COLO668 (cell line): ENCODE measurements at regions not wholly inside any gene's neighbourhood (a gene's known extent, or its start where the extent isn't known, plus 50 kb on each side); places are given as distances from the start of the nearest gene placed in this dataset.

Experiments
- DNase-seq: peaks from one replicate; lab custom pipeline; 2025; ENCODE audit not compliant: unreplicated experiment; lab: John Stamatoyannopoulos, UW

DNA sequence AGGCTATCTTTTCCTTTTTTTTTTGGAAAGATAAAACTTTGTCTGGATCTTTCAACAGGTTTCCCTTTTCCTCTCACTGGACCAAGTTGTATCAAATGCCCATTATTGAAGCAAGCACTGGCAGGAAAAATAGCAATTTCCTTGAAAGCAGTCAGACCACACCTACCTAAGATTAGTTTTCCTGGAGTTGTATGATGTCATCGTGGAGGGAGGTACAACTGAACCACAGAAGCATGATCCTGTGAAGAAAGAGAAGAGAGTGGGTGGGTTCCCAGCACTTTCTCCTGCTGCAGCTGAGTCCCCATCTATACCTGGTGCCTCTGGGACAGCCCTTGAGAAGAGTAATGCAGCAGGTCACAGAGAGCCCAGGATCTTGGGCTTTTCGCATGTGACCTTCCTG is 63.6 kb upstream of the ERCC4 start:
- no peak for DNase-seq

DNA sequence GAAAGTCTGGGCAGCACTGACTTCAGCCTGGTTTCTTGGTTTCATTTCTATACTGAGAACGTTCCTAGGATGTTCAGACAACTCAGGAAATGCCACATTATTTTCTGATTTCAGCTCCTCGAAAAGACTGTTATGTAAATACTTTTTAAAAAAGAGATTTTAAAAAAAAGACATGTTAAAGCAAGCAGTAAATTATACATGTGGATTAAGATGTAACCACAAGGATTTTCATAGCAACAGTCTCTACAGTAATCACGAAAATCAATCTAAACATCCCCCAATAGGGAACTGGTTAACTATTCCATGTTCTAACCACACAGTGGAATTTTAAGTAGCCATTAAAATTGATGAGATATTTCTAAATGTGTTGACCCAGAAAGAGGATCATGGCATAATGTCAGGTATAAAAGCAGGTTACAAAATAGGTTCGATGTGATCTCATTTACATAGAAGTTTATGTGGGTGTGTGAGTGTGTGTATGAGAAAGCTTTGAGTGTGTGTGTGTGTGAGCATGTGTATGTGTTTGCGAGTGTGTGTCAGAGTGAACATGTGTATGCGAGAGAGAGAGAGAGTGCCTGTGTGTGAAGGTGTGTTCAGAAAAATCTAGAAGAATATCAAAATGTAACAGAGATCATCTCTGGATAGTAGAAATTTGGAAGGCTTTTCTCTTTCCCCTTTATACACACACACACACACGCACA is 63.0 kb upstream of the ERCC4 start:
- no peak for DNase-seq

DNA sequence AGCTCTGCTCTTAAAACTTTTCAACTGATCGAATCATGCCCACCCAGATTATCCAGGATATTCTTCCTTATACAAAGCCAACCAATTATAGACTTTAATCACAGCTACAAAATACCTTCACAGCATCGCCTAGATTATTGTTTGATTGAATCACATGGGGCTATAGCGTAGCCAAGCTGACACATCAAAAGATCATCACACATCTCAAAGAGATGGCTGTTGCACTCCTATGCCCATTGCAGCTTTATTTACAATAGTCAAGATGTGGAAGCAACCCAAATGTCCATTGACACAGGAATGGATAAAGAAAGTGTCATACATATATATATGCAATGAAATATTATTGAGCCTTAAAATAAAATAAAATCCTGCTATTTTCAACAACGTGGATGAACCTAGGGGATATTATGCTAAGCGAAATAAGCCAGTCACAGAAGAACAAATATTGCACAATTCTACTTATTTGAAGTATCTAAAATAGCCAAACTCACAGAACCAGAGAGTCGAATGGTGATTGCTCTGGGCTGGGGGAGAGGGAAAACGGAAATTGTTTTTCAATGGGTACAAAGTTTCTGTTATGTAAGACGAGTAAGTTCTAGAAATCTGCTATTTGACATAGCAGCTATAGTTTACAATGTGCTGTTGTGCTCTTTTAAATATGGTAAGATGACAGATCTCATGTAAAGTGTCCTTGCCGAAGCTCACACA is 60.9 kb upstream of the ERCC4 start:
- no peak for DNase-seq

DNA sequence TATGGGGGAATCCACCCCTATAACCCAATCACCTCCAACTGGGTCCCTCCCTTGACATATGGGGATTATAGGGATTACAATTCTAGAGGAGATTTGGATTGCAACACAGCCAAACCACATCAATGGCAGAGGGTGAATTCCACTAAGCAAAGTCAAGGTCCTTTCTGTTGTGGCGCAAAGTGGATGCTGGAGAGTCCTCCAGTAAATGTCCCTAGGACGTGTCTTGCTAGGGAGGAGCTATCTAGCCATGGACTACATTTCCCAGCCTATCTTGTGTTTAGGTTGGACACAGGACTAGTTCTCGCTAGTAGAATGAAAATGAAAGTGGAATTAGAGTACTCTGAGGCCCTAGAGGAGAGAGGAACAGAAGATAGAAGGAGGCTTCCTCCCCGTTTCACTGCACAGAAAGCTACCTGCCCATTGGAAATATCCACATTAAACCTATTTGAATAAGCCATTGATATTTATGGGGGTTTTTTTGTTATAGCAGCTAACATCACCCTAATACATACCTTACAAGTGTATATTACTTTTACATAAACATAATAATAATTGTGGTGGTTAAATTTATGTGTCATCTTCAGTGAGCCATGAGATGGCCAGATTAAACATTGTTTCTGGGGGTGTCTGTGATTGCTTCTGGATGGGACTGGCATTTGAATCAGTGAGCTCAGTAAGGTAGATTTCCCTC is 56.7 kb upstream of the ERCC4 start:
- no peak for DNase-seq

DNA sequence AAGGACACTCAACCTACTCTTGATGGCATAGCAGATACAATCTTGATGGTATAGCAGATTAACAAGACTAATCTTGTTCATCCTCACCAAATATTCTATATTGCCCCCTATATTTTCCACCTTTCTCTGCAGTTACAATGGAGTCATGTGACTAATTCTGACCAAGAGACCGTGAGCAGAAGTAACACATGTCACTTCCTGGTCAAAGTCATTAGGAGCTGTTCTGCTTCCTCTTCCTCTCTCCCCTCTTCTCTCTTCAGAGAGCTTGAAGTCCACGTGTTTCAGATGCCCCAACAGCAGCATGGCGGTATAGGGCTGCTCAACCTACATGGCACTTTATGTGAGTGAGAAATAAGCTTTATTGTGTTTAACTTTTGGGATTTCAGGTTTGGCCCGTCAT is 55.3 kb upstream of the ERCC4 start:
- no peak for DNase-seq

DNA sequence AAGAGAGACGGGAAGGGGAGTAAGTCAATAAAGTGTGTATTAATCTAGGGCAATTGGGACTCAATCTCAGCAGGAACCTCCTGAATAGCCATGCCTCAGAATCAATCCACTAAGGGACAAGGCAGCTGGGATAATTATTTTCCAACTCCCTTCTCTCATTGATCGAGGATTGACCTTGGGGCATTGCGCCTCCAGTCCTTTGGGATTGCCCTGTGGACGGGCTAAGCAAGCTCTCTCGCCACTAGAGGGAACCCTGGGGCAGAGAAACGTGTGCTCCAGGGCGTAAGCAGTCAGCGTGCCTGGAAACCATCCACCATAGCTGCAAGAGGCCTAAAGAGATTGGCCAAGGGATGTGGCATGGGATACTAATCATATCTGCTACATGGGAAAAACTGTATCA is 53.9 kb upstream of the ERCC4 start:
- DNase-seq = peak; percentile 75
